Cardiac muscle cell (in vitro differentiated cells and primary cell): ENCODE measurements at regions not wholly inside any gene's neighbourhood (a gene's known extent, or its start where the extent isn't known, plus 50 kb on each side); places are given as distances from the start of the nearest gene placed in this dataset.

Source experiments
- DNase-seq, 2 donors: peaks; one replicate each; pipeline versions ENCODE4 v3.0.0 to v3.0.0-alpha.2; 2010 to 2017; ENCODE audit warnings: low read depth in 1 of 2, low spot score in 1 of 2
- H3K27ac ChIP-seq: fragments of 200-600 bp; sonication (generic); 2 replicates; pipeline ENCODE4 v1.5.1; 2016
- H3K27me3 ChIP-seq: fragments of 200-600 bp; sonication (generic); 2 replicates; pipeline ENCODE4 v1.6.0; 2016; ENCODE audit warnings: control low read depth
- H3K36me3 ChIP-seq: fragments of 200-600 bp; sonication (generic); 2 replicates; pipeline ENCODE4 v1.5.1; 2016; ENCODE audit warnings: control low read depth
- H3K4me1 ChIP-seq: fragments of 200-600 bp; sonication (generic); 2 replicates; pipeline ENCODE4 v1.8.1; 2017; ENCODE audit warnings: low read depth, mild to moderate bottlenecking, mixed run types
- H3K4me3 ChIP-seq: fragments of 200-600 bp; sonication (generic); 2 replicates; pipeline ENCODE4 v1.5.1; 2016; ENCODE audit warnings: mild to moderate bottlenecking
- H3K9me3 ChIP-seq: fragments of 200-600 bp; sonication (generic); 2 replicates; pipeline ENCODE4 v1.5.1; 2017; ENCODE audit warnings: low read depth, mild to moderate bottlenecking, control low read depth
- TF ChIP-seq, protein P1 (sequence below): IDR thresholded peaks from 2 replicates; pipeline ENCODE4 v1.5.1; 2012; ENCODE audit warnings: low read depth, mild to moderate bottlenecking, low read length

DNA sequence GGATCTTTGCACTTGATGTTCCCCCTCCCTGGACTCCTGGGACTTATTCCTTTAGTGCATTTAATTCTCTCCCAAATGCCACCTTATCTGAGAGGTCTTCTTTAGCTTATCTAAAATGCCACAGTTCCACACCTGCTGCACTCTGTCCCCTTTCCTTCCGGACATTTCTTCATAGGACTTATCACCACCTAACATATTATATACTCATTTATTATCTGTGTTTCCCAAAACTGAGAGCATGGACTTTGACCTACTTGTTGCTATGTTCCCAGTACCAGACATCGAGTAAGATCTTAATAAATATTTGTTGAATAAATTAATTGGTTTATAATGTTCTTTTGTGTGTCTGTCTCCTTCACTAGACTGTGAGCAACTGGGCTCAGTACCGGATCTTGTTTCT lies 585.3 kb downstream of the INSC start:
- no peak for DNase-seq
- H3K27me3 ChIP-seq = no peaks in the 10 kb centered on the region

DNA sequence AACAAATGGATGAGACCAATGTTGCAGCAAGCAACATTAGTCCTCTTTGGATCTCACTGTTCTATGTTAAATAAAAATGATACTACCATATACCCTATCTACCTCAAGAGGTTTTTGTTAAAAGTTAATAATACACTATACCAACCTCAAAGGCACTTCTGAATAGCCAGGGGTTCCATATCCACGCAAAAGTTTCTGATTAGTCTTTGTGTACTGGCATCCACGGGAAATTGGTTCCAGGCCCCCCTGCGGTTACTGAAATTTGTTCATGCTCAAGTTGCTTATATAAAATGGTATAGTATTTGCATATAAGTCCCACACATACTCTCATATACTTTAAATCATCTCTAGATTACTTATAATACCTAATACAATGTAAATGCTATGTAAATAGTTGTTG lies 585.7 kb downstream of the INSC start:
- H3K27me3 ChIP-seq = no peaks in the 10 kb centered on the region
- TF ChIP-seq, protein P1, sequence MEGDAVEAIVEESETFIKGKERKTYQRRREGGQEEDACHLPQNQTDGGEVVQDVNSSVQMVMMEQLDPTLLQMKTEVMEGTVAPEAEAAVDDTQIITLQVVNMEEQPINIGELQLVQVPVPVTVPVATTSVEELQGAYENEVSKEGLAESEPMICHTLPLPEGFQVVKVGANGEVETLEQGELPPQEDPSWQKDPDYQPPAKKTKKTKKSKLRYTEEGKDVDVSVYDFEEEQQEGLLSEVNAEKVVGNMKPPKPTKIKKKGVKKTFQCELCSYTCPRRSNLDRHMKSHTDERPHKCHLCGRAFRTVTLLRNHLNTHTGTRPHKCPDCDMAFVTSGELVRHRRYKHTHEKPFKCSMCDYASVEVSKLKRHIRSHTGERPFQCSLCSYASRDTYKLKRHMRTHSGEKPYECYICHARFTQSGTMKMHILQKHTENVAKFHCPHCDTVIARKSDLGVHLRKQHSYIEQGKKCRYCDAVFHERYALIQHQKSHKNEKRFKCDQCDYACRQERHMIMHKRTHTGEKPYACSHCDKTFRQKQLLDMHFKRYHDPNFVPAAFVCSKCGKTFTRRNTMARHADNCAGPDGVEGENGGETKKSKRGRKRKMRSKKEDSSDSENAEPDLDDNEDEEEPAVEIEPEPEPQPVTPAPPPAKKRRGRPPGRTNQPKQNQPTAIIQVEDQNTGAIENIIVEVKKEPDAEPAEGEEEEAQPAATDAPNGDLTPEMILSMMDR = no peak
- H3K9me3 ChIP-seq = no peaks in the 10 kb centered on the region
- H3K27ac ChIP-seq = no peak overlapping the region
- no peak overlapping the region for H3K4me3 ChIP-seq
- no peak for DNase-seq
- no peaks in the 10 kb centered on the region for H3K4me1 ChIP-seq
- H3K36me3 ChIP-seq = no peaks in the 10 kb centered on the region

More for the DNA sequence above, 585.3 kb downstream of the INSC start:
- Histone ChIP-seq H3K9me3 (no peaks in the 10 kb centered on the region), H3K27ac (no peak overlapping the region), H3K4me1 (no peaks in the 10 kb centered on the region), H3K4me3 (no peak overlapping the region), H3K36me3 (no peaks in the 10 kb centered on the region)
- TF ChIP-seq, protein P1 = no peak

DNA sequence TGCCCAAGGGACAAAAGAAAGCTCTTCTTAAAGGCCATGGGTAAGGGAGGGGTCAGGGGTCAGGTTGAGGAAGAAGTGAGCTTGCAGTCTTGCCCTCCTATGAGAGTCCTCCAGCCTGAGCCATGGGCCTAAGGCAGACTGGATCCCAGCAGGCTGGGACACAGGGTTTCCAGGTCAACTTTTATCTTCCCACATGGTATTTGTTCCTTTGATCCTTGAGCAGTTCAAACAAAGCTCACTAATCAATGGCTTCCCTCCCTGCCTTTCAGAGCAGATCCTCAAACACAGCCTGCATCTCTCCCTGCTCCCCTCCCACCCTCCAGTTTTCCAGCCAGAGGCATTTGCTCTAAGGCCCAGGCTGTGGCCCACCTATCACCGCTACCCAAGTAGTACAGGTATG lies 589.3 kb downstream of the INSC start:
- Histone ChIP-seq H3K9me3 (no peaks in the 10 kb centered on the region), H3K36me3 (no peaks in the 10 kb centered on the region), H3K4me1 (no peaks in the 10 kb centered on the region), H3K4me3 (no peak overlapping the region), H3K27me3 (no peaks in the 10 kb centered on the region), H3K27ac (no peak overlapping the region)
- TF ChIP-seq, protein P1 = no peak
- DNase-seq = no peak

DNA sequence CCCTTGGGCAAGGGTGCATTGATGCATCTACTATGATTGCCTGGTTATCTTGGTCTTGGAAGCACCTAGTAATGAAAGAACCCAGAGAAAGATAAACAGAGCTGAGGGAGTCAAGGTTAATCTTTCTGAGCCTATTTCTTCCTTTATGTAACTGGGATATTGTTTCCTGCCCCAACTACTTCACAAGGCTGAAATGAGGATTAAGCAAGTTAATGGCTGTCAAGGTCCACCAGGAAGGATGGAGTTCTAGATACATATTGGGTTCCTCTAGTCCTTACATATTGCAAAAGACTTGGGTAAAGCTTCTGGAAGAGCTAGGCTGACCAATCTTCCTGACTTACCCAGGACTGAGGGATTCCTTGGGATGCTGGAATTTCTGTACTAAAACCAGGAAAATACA lies 589.8 kb downstream of the INSC start:
- no peak overlapping the region for H3K4me3 ChIP-seq

DNA sequence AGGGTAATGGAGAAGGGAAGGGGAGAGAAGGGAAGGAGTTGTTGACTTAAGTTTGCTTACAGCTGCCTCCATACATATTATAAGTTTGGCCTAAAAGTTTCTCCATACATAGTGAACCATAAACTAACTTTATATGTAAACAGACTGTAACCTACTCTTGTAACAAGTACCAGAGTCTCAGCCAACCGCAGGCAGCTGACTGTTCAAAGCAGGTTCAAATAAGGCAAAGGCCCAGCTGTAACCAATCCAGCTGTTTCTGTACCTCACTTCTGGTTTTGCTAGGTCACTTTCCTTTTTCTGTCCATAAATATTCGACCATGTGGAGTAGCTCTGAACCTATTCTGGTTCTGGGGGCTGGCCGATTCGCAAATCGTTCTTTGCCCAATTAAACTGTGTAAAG lies 591.2 kb downstream of the INSC start:
- Histone ChIP-seq H3K4me3 (no peak overlapping the region), H3K27ac (no peak overlapping the region), H3K9me3 (no peaks in the 10 kb centered on the region), H3K4me1 (no peaks in the 10 kb centered on the region), H3K27me3 (no peaks in the 10 kb centered on the region), H3K36me3 (no peaks in the 10 kb centered on the region)
- TF ChIP-seq, protein P1 = no peak
- DNase-seq = no peak

More for the DNA sequence above, 589.8 kb downstream of the INSC start:
- no peak for DNase-seq
- H3K36me3 ChIP-seq = no peaks in the 10 kb centered on the region
- H3K9me3 ChIP-seq = no peaks in the 10 kb centered on the region
- TF ChIP-seq, protein P1 = no peak
- no peak overlapping the region for H3K27ac ChIP-seq
- no peaks in the 10 kb centered on the region for H3K27me3 ChIP-seq
- H3K4me1 ChIP-seq = no peaks in the 10 kb centered on the region

DNA sequence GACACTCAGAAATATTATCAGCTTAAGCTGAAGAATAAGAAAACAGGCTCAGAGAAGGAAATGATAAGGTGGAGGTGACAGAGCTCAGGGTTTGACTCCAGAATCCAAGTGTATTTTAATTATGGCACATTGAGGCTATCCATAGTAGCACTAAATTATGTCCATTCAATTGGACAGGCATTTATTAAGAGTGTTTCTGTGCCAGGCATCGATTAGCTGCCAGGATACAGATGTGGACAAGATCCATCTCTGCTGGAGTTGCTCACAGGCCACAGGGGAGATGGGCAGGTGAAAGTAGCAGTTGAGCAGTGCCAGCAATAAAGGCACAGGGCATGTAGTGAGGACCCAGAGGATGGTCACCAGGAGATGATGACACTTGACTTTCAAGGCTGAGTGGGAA lies 592.5 kb downstream of the INSC start:
- Histone ChIP-seq H3K9me3 (no peaks in the 10 kb centered on the region), H3K4me3 (no peak overlapping the region), H3K27me3 (no peaks in the 10 kb centered on the region), H3K4me1 (no peaks in the 10 kb centered on the region), H3K27ac (no peak overlapping the region), H3K36me3 (no peaks in the 10 kb centered on the region)
- no peak for DNase-seq
- TF ChIP-seq, protein P1 = no peak
